NAMALWA (cell line): ENCODE measurements at regions not wholly inside any gene's neighbourhood (a gene's known extent, or its start where the extent isn't known, plus 50 kb on each side); places are given as distances from the start of the nearest gene placed in this dataset.
A peak's percentile ranks its signal among the peaks of the same experiment; 100 is the strongest.

Experiments used
- DNase-seq: peaks from one replicate; pipeline ENCODE4 v3.0.0-alpha.2; 2015; ENCODE audit warnings: low spot score

GRCh38 chr4:14871676-14872430 lies 130.4 kb upstream of the CPEB2 start:
- peak; percentile 45 for DNase-seq

GRCh38 chr4:14874990-14875389 lies 127.3 kb upstream of the CPEB2 start:
- DNase-seq: no peak

GRCh38 chr4:14877246-14878225 lies 124.7 kb upstream of the CPEB2 start:
- DNase-seq: peak; percentile 2

- no peak for DNase-seq
These were observed 123.6 kb upstream of the CPEB2 start for GRCh38 chr4:14878681-14879080.

- no peak for DNase-seq
These were observed 122.6 kb upstream of the CPEB2 start for GRCh38 chr4:14879683-14880082.

GRCh38 chr4:14880805-14881204 lies 121.5 kb upstream of the CPEB2 start:
- DNase-seq: no peak

GRCh38 chr4:14883166-14883565 lies 119.1 kb upstream of the CPEB2 start:
- DNase-seq: no peak

- DNase-seq: no peak
These were observed 118.6 kb upstream of the CPEB2 start for GRCh38 chr4:14883661-14884060.

GRCh38 chr4:14887842-14888433 lies 114.3 kb upstream of the CPEB2 start:
- DNase-seq: no peak

- no peak for DNase-seq
These were observed 113.3 kb upstream of the CPEB2 start for GRCh38 chr4:14888790-14889572.

- DNase-seq: no peak
These were observed 109.7 kb upstream of the CPEB2 start for GRCh38 chr4:14892563-14892962.

- DNase-seq: no peak
These were observed 108.6 kb upstream of the CPEB2 start for GRCh38 chr4:14893713-14894112.

GRCh38 chr4:14894392-14895292 lies 107.6 kb upstream of the CPEB2 start:
- no peak for DNase-seq

- DNase-seq: no peak
These were observed 105.6 kb upstream of the CPEB2 start for GRCh38 chr4:14896656-14897175.

GRCh38 chr4:14897217-14897616 lies 105.1 kb upstream of the CPEB2 start:
- no peak for DNase-seq

GRCh38 chr4:14898989-14899388 lies 103.3 kb upstream of the CPEB2 start:
- no peak for DNase-seq

- no peak for DNase-seq
These were observed 99.9 kb upstream of the CPEB2 start for GRCh38 chr4:14902342-14902741.

GRCh38 chr4:14903321-14903720 lies 99.0 kb upstream of the CPEB2 start:
- DNase-seq: no peak

- DNase-seq: no peak
These were observed 95.5 kb upstream of the CPEB2 start for GRCh38 chr4:14906805-14907204.

GRCh38 chr4:14908635-14909034 lies 93.6 kb upstream of the CPEB2 start:
- DNase-seq: no peak

- DNase-seq: no peak
These were observed 91.9 kb upstream of the CPEB2 start for GRCh38 chr4:14910411-14910810.
